OCI-LY1 (cell line): ENCODE measurements at regions not wholly inside any gene's neighbourhood (a gene's known extent, or its start where the extent isn't known, plus 50 kb on each side); places are given as distances from the start of the nearest gene placed in this dataset.

Experiments
- CTCF ChIP-seq: fragments of 200-600 bp; sonication (generic), shearing (Covaris generic); IDR thresholded peaks from 2 replicates; pipeline ENCODE4 v1.5.1; 2017; ENCODE audit warnings: mild to moderate bottlenecking, antibody characterized with exemption, low read length, moderate library complexity, mixed read lengths
- EZH2 ChIP-seq: fragments of 200-600 bp; sonication (generic), shearing (Covaris generic); IDR thresholded peaks from 2 replicates; pipeline ENCODE4 v1.8.0; 2017; ENCODE audit warnings: borderline replicate concordance, mixed run types, mild to moderate bottlenecking, antibody characterized with exemption, low read length, moderate library complexity, mixed read lengths

- TF ChIP-seq EZH2 (no peak), CTCF (no peak)
Measured at GRCh38 chr4:28317221-28317620, 1456.6 kb downstream of the STIM2 start.
